NCI-H446 (cell line): ENCODE measurements at regions not wholly inside any gene's neighbourhood (a gene's known extent, or its start where the extent isn't known, plus 50 kb on each side); places are given as distances from the start of the nearest gene placed in this dataset.

Experiments
- DNase-seq, 2 experiments: peaks; one replicate each; lab custom pipeline; 2025; lab: John Stamatoyannopoulos, UW

DNA sequence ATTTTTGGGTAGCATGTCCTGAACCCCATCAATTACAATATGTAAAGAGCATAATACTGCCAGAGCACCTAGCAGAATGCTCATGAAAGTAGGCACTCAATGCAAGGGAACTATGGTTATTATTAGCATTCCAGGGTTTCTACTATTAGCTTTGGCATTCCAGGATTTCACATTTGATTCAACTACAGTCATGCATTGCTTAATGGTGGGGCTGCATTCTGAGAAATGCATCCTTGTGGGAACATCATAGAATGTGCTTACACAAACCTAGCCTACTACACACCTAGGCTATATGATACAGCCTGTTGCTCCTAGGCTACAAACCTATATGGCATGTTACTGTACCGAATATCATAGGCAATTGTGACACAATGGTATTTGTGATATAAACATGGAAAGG, 247.8 kb downstream of the CD83 start:
- DNase-seq, result no peak

DNA sequence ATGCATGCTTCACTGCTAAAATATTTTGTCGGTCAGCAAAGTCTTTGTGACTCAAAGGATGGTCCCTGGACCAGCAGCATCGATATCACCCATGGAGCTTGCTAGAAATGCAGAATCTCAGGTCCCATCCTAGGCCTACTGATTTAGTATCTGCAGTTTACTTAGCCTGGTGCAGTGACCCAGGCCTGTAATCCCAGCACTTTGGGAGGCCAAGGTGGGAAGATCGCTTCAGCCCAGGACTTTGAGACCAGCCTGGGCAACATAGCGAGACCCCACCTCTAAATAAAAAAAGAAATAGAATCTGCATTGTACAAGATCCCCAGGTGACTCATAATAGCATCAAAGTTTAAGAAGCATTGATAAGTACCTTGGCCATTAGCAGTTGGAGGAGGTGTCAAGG, 248.7 kb downstream of the CD83 start:
- no peak for DNase-seq

DNA sequence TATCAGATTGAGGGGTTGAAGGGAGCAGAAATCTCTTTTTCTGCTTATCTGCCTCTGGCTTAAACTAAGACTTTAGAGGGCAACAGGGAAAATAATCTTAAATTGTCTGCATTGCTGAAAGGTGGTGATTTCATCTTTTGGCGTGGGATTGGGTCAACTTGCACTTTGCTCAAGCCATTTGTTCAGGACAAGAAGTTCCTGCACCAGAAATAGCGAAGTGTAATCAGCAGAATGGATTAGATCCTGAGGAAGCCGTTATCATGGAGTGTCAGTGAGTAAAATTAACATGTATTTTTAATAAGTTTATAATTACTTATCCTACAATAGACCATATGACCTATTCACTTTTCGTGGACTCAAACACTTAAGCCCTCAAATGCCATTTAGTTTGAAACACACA, 249.3 kb downstream of the CD83 start:
- DNase-seq, result no peak

DNA sequence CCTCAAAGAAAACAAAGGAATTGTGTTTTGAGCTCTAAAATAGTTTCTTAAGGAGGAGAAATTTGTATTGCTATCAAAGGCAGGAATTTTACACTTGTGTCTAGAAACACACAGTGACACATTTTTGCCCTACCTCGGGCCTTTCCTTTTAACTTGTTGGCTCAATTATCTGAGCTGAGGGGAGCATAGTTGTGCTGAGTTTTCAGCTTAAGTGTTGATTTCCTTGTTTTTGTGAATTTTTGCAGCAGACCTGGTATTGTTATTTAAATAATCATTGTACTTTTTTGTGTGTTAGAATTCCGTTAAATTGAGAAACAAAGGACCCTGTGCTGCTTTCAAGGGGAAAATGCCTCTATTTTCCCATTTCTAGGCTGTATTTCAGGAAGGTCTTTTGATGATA, 249.7 kb downstream of the CD83 start:
- DNase-seq, result no peak

DNA sequence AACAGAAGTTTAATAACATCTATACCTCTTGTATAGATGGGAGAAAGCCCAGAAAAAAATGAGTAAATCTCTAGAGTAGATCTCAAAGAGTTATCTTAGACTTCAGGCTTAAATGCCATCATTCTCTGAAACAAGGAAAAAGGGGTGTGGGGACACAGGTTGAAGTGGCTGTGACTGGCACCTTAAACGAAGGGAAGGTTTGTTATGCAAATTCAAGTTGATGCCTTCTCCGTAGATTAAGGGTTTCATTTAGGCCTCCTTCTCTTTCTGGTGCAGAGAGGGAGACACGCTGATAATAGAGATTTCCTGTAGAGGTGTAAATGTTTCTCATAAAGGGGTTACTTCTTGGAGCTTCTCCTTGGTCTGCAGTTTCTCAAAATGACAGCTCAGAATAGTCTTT, 252.1 kb downstream of the CD83 start:
- DNase-seq, result no peak

DNA sequence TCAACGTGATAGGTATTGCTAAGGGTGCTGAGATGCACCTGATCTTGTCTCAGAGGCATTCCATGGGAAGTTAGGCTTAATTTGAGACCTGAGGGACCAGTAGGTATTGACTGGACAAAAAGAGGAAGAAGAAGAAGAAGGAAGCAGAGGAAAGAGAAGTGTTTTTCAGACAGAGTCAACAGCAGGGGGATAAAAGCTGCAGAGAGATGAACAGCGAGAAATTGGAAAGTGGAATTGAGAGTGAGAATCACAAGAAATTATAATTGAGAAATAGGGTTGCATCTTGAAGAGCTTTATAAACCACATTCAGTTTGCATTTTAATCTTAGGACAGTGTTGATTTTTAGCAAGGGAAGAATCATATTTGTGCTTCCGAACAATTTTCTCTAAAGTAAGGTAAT, 254.0 kb downstream of the CD83 start:
- DNase-seq, result no peak

DNA sequence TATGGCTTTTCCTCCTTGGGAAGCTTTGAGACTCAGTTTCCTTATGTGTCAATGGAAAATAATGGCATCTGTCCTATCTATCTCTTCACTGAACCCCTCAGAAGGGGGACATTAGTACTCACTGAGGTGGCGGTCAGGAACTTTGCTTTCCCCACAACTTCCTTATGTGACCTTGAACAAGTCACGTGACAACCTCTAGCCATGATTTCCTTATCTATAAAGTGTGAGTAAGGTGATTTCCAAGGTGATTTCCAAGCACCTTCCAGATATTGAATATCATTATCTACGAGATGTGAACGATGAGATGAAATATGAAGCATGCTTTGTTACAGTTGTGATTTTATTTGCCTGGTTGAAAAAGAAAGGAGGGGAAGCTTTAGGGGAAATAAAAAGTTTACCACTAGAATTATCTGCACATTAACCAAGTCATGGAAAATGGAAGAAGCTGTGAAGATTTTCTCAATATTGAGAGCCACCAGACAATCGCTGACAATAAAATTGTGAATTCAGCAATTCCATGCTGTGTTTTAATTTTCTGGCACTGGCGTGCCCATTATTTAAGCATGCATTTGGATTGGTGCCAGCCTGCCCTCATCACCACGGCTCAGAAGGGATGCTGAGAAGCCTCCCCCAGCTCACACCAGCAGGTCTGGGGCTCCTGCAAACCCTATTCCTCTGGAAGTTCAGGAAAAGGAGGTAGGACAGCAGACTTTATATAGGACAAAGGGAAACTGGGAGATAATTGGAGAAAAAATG, 255.3 kb downstream of the CD83 start:
- no peak for DNase-seq

DNA sequence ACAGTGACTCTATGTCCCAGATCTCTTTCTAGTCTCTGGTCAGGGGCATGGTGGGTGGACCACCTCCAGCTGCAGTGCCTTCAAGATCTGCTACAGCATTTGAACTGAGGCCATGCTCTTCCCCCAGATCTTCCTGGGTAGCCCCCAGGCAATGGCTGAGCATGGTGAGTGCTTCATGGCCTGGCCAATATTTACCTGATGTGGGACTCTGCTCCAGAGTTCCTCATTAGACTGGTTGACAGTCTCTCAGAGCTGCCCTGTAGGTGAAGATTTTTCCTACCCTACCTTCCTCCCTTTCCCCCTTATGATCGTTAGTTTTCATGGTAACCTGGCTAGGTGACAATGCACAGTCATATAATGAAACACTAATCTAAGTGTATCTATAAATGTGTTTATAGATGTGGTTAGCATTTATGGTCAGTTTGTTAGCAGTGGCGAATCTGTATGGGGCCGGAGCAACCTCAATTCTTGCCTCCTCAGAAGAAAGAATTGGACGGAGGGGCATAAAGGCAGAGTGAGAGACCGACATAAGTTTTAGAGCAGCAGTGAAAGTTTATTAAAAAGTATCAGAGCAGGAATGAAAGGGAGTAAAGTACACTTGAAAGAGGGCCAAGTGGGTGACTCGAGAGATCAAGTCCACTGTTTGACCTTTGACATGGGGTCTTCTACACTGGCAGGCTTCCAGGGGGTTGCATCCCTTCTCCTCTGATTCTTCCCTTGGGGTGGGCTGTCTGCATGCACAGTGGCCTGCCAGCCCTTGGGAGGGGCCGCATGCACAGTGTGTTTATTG, 256.3 kb downstream of the CD83 start:
- no peak for DNase-seq

DNA sequence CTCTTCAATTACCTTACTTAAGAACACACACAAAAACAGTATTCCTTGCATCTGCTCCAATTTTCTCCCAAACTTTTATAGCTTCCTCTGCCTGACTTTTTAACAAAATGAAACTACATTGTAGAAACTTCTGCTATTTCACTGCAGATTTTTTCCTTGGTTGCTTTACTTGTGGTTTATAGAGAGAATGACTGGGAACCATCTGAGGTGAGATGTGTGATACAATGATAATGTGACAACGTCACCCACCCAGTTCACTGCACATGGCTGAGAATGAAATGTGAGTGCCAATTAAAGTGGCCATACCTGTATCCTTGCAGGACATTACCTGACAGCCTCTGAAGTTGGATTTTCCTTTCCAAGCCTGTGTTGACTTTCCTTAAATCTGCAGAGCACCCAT, 258.4 kb downstream of the CD83 start:
- DNase-seq, result no peak

DNA sequence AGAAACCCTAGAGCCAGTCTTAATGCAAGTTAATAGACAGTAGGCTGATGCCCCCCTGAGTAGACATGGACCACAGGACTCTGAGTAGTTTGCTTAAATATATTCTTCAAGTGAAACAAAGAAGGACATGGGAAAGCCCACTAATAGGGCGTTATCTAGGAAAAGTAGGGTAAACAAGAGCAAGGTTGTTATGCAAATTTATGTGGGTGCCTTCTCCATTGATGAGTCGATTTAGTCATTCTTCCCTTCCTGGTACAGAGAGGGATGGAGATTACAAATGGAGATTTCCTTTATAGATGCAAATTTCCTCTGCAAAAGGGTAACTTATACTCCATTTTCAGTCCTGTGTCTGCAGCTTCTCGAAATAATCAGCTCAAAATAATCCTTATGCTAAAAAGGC, 262.0 kb downstream of the CD83 start:
- no peak for DNase-seq

DNA sequence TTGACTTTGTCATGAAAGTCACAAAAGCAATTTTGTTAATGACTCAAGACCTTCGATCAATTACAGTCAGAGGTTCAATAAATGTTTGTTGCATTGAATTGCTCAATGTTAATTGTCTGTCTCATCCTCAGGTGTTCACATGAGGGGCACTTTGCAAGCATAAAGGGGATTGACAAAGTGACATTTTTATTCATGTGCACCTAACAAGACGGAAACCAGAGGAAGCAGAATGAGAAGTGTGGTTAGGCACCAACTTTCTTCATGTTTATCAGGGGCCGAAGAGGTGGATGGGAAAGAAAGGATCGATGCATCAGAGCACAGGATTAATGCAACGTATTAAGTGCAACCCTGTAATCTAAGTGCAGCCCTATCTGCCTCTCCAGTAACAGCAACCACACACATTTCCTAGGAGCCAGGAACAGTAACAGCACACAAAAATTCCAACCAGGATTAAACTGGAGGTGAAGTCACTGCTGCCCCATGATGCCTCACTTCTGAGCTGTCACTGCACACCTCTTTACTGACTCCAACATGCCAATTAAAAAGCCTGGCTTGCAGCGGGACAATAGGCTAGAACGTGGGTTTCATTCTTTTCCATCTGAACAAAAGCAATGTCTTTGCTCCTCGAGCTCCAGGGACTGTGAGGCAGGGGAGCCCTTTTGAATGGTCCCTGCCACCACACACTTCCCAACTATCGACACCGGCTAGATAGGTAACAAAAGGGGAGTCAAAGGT, 262.7 kb downstream of the CD83 start:
- DNase-seq, result no peak

DNA sequence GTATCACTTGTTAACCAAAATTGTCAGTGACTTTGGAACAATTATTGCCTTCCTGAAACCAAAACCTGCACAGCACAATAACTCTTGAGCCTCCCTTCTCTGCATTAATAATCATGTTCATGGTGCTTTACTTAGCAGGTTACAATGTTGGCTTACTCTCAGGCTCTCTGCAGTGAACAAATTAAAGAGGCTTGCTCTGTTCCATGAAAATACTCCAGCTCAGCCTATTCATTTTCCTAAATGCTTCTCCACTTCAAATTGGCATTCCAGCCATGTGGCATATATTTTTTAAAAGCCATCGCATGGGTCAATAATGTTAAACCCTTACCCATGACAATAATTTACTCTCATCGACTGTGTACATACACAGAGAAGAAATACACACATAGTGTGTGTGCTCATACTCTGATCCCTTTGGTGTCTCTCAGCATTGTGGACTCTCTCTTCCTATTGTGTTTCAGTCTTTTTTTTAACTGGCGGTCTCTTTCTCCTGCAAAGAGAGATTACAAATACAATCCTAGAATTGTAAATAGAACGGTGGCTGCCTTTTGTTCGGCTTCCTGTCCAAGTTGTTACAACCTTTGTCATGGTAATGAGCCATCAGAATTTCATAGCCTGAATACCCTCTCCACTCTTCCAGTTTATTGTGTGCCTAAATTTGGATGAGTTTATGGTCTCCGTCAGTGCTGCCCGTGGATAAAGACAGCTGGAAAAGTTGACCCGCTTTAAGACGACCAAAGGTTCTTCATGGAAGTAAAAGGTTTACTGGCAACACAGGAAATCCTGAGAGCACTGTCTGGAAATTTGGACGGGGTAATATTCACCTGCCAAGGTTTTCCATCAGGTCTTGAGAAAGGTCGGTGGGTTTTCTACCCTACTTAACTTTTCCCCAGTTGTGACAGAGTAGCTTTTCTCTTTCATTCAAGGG, 263.6 kb downstream of the CD83 start:
- DNase-seq, result no peak

DNA sequence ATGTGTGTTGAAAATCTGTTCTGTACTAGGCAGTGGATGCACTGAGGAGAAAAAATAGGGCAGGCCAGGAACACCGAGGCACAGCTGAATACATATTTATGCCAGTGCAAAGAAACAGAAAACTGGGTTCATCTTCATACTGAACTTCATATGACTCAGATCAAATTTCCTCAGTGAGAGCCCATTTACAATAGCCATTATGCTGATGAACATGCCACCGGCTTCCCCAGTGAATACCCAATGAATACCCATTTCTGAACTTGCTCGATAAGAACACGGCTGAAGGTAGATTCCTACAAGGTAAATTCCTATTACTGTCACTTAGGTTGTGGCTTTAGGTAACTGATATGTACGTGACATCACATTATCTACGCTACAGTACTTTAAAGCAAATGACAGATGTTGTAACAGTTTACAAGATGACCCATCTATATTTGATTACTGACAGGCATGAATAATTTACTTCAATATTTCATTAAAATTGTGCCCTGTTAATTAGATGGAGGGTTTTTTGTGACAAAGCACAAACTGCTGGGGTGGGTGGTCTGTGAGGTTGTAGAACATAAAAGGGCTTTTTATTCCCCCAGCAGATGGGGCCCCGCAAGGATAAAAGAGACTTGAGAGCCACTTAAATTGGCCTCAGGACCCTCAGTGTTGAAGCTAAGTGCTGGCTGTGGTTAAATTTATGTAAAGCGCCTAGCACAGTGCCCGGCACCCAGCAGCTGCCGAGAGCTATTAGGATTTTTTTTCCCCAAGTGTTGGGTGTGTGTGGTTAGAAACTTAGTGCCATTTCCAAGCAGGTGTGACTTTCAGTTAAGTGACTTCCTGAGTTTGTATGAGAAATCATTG, 264.5 kb downstream of the CD83 start:
- no peak for DNase-seq

DNA sequence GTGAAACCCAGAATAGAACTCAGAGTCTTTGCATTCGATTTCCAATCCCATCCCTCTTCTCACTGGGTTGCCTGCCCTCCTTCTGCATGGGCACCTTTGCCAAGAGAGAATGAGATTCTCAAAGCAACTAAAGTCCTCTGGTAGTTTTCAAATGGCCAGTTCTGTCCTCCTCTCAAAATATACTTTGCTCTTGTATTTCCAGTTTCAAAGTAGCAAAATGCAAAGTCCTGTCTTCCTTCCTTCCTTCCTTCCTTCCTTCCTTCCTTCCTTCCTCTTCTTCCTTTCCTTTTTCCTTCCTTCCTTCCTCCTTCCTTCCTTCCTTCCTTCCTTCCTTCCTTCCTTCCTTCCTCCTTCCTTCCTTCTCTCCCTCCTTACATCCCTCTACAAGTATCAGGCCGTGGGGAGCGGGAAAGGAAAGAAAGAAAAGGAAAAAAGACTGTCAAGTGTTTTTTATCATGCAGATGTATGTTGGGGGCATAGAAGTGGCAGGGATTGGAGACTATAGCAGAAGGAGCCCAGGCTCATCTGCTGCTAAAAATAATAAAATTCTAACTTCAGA, 265.2 kb downstream of the CD83 start:
- no peak for DNase-seq

DNA sequence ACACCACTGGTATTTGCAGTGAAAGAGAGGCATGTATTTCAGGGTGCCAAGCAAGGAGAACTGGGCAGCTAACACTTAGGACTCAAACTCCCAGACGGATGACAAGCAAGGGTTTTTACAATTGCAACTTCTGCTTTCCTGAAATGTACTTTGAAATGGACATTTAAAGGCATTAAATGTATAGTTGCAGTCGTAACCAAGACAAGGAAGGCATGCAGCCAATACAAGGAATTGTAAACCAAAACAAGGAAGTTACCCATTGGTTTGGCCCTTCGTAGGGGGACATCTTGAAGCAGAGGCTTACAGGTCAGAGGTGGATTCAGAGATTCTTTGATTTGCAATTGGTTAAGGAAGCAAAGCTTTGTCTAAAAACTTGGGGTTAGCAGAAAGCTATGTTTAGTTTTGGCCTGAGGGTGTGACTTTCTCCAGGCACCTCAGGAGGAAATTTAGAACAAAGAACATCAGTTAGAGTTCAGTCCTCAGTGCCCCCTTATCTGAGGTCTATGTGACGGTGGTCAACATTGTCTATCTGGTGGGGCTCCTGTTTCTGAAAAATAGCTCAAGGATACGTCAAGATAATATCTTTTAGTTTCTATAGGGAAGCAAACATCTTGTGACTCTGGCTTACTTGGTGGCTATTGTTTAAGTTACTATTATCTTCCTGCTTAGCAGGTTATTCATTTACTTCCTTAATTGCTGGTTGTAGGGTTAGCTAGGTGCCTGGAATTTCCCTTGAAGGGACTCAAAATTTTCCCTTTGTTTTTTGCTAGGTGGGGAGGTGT, 266.0 kb downstream of the CD83 start:
- DNase-seq, result no peak

DNA sequence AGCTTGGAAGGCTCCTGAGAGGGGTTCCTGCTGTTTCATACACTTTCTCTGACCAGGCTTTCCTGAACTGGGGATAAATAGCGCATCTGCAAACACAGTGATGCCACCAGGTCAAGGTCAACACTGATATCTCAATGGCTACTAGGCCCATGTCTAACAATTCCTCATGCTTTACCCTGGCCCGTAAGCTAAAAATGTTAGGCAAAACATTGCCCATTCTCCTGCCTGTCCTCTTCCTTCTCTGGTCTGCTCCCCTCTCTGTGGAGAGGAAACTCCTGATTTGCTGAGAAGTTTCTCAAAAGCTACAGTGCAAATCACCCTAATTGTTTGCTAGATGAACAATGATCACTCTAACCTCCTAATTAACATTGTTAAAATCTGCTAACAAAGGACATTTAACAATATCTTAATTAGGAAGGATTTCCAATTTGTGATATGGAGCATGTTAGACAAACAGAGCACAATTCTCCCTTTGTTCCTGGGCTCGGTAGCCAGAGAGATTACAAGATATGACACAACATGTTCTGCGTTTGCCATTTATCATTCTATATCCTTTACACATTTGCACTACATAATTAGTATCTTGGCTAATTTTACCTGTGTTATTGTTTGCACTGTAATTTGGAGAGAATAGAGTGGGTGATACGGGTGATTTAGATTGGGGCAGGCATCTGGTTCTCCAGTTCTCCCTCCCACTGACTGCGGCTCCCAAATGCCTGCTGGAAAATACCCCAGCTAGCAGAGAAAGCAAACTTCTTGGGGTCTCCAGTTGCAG, 266.8 kb downstream of the CD83 start:
- no peak for DNase-seq

DNA sequence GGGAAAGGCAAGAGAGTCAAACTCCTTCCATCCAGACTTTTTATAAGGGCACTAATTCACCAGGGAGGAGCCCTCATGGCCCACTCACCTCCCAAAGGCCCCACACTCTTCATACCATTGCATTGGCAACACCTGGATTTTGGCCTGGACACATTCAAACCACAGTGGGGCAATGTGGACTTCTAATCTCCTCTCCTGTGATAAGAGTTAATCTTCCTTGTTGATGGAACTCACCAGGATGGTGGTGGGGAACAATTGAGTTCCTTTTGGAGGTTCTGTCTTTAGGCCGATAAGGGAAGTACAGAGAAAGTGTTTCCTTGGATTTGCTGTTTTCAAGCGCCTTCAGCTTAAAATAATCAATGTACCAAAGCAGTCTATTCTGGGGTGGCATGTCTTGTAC, 268.7 kb downstream of the CD83 start:
- no peak for DNase-seq

DNA sequence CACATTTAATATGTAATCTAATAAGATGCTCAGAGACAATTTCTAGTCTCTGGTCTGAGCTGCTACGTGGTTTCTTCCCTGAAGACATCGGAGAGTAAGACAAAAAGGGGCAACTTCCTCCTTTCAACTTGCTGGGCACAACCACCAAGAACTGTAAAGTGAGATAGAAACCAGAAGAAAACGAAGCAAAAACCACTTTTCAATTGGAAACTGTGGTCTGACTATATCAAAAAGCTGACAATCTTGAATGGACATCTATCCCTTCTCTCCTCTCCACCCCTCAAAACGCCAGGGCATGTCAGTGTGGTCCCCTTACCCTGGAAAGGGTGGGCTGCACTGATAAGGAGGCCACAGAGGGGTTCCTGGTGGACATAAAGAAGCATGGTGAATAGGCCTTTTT, 269.1 kb downstream of the CD83 start:
- DNase-seq, result no peak

DNA sequence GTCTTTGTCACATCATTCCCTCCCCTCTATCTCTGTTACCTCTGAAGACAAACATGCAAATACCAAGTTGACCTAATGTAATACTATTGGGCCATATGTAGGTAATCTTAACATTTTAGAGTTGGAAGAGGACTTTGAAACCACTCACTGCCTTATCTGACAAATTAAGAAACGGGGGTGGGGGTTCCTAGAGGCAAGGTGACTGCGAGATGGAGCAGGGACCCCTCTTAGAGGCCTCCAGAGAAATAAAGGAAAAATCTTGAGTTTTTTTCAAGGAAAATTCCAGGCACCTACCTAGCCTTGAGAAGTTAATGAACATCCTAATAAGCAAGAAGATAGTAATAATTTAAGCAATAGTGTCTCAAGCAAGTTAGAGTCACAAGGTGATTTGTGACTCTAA, 270.8 kb downstream of the CD83 start:
- DNase-seq, result no peak
